ENCODE measurements at regions not wholly inside any gene's neighbourhood (a gene's known extent, or its start where the extent isn't known, plus 50 kb on each side); places are given as distances from the start of the nearest gene placed in this dataset.

- no peak for TF ChIP-seq Cebpa-rat (IDR thresholded peaks at IDR 0.05)
- Histone ChIP-seq H3K4me1 (no peaks in the 10 kb centered on the region), H3K36me3 (no peaks in the 10 kb centered on the region), H3K4me3 (no peak overlapping the region), H3K27ac (no peak overlapping the region), H3K4me2 (no peak overlapping the region), H3K9me3 (replicated peaks in 1 of 11) (peaks cover 8 to 36% (median 27%) of the 10 kb centered on the region in 11 experiments; a peak in 15 of 22 replicates), H3K27me3 (no peaks in the 10 kb centered on the region), H4K20me1 (no peaks in the 10 kb centered on the region), H3K9ac (no peak overlapping the region)
Measured at GRCh38 chr18:55166260-55166598, 207.0 kb upstream of the CCDC68 start.

- Histone ChIP-seq H3K9ac (no peak overlapping the region), H3K4me1 (no peaks in the 10 kb centered on the region), H3K36me3 (no peaks in the 10 kb centered on the region), H3K4me3 (no peak overlapping the region), H3K9me3 (replicated peaks in 1 of 11) (peaks cover 0 to 9% (median 3%) of the 10 kb centered on the region in 11 experiments; a peak in 6 of 22 replicates), H4K20me1 (no peaks in the 10 kb centered on the region), H3K27me3 (no peaks in the 10 kb centered on the region), H3K27ac (no peak overlapping the region), H3K4me2 (no peak overlapping the region)
- TF ChIP-seq Cebpa-rat (IDR thresholded peaks at IDR 0.05) = no peak
Measured at GRCh38 chr18:55163550-55163949, 204.3 kb upstream of the CCDC68 start.

DNA sequence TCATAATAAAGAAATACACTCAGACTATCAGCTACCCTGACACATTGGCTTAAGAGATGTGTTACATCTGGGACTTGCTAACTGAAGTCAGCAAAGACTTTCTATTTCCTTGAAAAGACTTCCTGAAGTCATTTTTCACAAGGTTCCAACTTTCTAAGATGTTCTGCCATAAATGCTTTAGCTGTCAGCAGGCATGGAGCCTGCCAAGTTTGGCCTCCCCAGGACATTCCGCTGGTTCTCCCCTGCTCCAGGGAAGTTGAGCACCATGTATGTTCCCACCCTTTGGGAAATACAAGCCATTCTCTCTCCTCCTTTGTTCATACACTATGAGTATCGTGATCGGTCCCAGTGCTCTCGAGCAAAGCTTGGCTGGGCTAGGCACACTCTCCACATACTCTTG lies 202.7 kb upstream of the CCDC68 start:
- no peak overlapping the region for H3K4me2 ChIP-seq
- no peak overlapping the region for H3K27ac ChIP-seq
- no peak overlapping the region for H3K4me3 ChIP-seq
- no peak for TF ChIP-seq Cebpa-rat (IDR thresholded peaks at IDR 0.05)
- no peaks in the 10 kb centered on the region for H3K4me1 ChIP-seq
- no peaks in the 10 kb centered on the region for H3K36me3 ChIP-seq
- no peaks in the 10 kb centered on the region for H4K20me1 ChIP-seq
- no peaks in the 10 kb centered on the region for H3K9me3 ChIP-seq (replicated peaks in 1 of 11)
- H3K9ac ChIP-seq = no peak overlapping the region
- no peaks in the 10 kb centered on the region for H3K27me3 ChIP-seq

DNA sequence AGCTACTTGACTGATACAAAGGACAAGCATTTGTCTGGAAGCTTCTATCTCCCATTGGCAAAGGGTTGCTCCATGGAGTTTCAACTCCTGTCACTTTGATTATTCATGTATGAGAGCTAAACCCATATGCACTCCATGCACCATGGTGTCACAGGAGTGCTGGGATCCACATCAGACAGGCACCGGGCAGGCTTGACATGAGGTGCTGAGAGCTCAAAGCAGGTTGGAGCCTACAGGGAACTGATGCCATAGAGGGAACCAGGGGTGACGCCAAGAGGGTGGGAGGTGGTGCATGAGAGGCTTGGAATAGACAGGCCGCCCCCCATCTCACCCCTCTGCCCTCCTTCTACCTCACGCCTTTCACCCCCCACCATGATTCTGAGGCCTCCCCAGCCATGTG lies 199.8 kb upstream of the CCDC68 start:
- H3K4me3 ChIP-seq = no peak overlapping the region
- no peaks in the 10 kb centered on the region for H3K4me1 ChIP-seq
- H3K9ac ChIP-seq = no peak overlapping the region
- H3K4me2 ChIP-seq = no peak overlapping the region
- H3K27me3 ChIP-seq = no peaks in the 10 kb centered on the region
- H3K36me3 ChIP-seq = no peaks in the 10 kb centered on the region
- no peak for TF ChIP-seq Cebpa-rat (IDR thresholded peaks at IDR 0.05)
- H4K20me1 ChIP-seq = no peaks in the 10 kb centered on the region
- H3K27ac ChIP-seq = no peak overlapping the region
- H3K9me3 ChIP-seq (replicated peaks in 1 of 11) = no peaks in the 10 kb centered on the region

- Histone ChIP-seq H3K4me1 (no peaks in the 10 kb centered on the region), H3K27me3 (no peaks in the 10 kb centered on the region), H3K4me2 (no peak overlapping the region), H3K9ac (no peak overlapping the region), H3K9me3 (replicated peaks in 1 of 11) (no peaks in the 10 kb centered on the region), H3K27ac (no peak overlapping the region), H4K20me1 (no peaks in the 10 kb centered on the region), H3K36me3 (no peaks in the 10 kb centered on the region), H3K4me3 (no peak overlapping the region)
- no peak for TF ChIP-seq Cebpa-rat (IDR thresholded peaks at IDR 0.05)
Measured at GRCh38 chr18:55158570-55158969, 199.3 kb upstream of the CCDC68 start.

DNA sequence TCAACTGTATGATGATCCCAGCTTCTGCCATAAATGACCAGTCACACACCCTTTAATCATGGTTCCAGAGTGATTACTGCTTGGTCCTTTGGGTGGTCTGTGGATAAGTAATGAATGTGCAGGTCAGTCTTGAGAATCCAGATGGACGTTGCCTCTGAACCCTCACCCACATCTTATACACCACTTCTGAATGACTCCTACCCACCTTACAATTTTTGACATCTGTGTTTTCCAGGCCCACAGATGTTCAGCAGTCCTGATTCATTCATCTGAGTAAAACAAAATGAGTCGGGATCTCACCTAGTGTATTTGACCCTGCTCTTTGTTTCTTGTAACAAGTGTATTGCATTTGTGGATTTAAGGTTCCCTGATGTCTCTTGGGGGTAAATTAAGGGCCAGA lies 194.1 kb upstream of the CCDC68 start:
- no peaks in the 10 kb centered on the region for H3K9me3 ChIP-seq (replicated peaks in 1 of 11)
- no peaks in the 10 kb centered on the region for H3K4me1 ChIP-seq
- H3K27ac ChIP-seq = no peak overlapping the region
- H3K27me3 ChIP-seq = no peaks in the 10 kb centered on the region
- no peak for TF ChIP-seq Cebpa-rat (IDR thresholded peaks at IDR 0.05)
- H3K4me3 ChIP-seq = no peak overlapping the region
- H3K9ac ChIP-seq = no peak overlapping the region
- no peak overlapping the region for H3K4me2 ChIP-seq
- no peaks in the 10 kb centered on the region for H3K36me3 ChIP-seq
- no peaks in the 10 kb centered on the region for H4K20me1 ChIP-seq

DNA sequence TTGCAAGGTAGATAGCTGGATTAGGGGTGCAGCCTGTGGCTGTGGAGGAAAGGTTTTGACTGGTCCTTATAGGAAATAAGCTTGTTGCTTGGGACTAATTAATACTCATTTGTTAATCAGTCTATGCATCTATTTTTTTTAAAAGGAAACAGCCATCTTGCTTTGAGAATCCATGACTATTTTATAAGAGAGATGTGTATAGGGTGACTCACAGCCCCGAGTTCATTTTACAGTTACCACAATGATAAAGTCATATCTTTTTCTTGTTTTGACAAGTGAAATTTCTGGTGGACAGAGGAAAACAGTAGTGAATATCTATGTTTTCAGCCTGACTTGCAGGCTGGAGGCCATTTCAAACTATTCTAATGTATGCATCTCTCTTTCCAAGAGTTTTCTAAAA lies 193.5 kb upstream of the CCDC68 start:
- Histone ChIP-seq H4K20me1 (no peaks in the 10 kb centered on the region), H3K9ac (no peak overlapping the region), H3K4me1 (no peaks in the 10 kb centered on the region), H3K27me3 (no peaks in the 10 kb centered on the region), H3K4me2 (no peak overlapping the region), H3K9me3 (replicated peaks in 1 of 11) (no peaks in the 10 kb centered on the region), H3K4me3 (no peak overlapping the region), H3K36me3 (no peaks in the 10 kb centered on the region), H3K27ac (no peak overlapping the region)
- no peak for TF ChIP-seq Cebpa-rat (IDR thresholded peaks at IDR 0.05)

GRCh38 chr18:55149994-55150393 lies 190.7 kb upstream of the CCDC68 start:
- Histone ChIP-seq H3K36me3 (no peaks in the 10 kb centered on the region), H3K4me1 (no peaks in the 10 kb centered on the region), H3K9ac (no peak overlapping the region), H3K27ac (no peak overlapping the region), H3K4me3 (no peak overlapping the region), H3K4me2 (no peak overlapping the region), H4K20me1 (no peaks in the 10 kb centered on the region), H3K9me3 (replicated peaks in 1 of 11) (no peaks in the 10 kb centered on the region; a peak in 1 of 22 replicates), H3K27me3 (no peaks in the 10 kb centered on the region)
- TF ChIP-seq Cebpa-rat (IDR thresholded peaks at IDR 0.05) = no peak

DNA sequence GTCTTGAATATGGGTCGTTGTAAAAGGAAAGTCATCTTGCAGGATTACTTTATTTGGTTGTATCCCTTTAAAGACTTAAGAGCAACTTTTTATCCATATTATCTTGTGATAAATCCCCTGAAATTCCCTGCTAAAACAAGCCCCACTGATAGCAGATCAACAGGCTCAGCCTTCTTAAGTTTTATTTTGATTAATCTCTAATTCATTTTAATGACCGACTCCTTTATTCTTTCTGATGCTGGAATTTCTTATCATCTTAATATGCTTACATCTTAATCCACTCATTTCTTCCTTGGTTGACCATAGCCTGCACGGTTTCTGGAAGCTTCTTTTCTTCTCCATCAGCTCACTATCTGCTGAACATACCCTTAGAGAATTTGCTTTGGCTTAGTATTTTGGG lies 188.5 kb upstream of the CCDC68 start:
- Histone ChIP-seq H3K36me3 (no peaks in the 10 kb centered on the region), H4K20me1 (no peaks in the 10 kb centered on the region)

GRCh38 chr18:55144193-55144930 lies 185.1 kb upstream of the CCDC68 start:
- no peak overlapping the region for H3K27ac ChIP-seq
- no peak overlapping the region for H3K4me3 ChIP-seq
- H3K9ac ChIP-seq = no peak overlapping the region
- H3K4me1 ChIP-seq = no peaks in the 10 kb centered on the region
- no peak overlapping the region for H3K4me2 ChIP-seq
- no peaks in the 10 kb centered on the region for H4K20me1 ChIP-seq
- peaks cover 0 to 15% (median 10%) of the 10 kb centered on the region in 11 experiments; a peak in 14 of 22 replicates for H3K9me3 ChIP-seq (replicated peaks in 1 of 11)
- no peaks in the 10 kb centered on the region for H3K36me3 ChIP-seq
- H3K27me3 ChIP-seq = no peaks in the 10 kb centered on the region
- TF ChIP-seq Cebpa-rat (IDR thresholded peaks at IDR 0.05) = no peak

More for the DNA sequence above, 188.5 kb upstream of the CCDC68 start:
- Histone ChIP-seq H3K4me3 (no peak overlapping the region), H3K27me3 (no peaks in the 10 kb centered on the region), H3K4me2 (no peak overlapping the region), H3K9me3 (replicated peaks in 1 of 11) (peaks cover 0 to 15% (median 10%) of the 10 kb centered on the region in 11 experiments; a peak in 14 of 22 replicates), H3K9ac (no peak overlapping the region), H3K4me1 (no peaks in the 10 kb centered on the region), H3K27ac (no peak overlapping the region)
- no peak for TF ChIP-seq Cebpa-rat (IDR thresholded peaks at IDR 0.05)

Measured in BLaER1 treated with 17β-estradiol and CSF1 and Interleukin-3, amounts not matched to agents 10 nM and 100 nM (cell line).